SH-SY5Y (cell line): ENCODE measurements at regions not wholly inside any gene's neighbourhood (a gene's known extent, or its start where the extent isn't known, plus 50 kb on each side); places are given as distances from the start of the nearest gene placed in this dataset.

ENCODE experiments used
- GATA2 ChIP-seq: IDR thresholded peaks from 2 replicates; pipeline ENCODE4 v1.6.1; 2011; ENCODE audit warnings: mild to moderate bottlenecking, low read depth, low read length
- GATA3 ChIP-seq: IDR thresholded peaks from 2 replicates; pipeline ENCODE4 v1.6.1; 2011; ENCODE audit warnings: low read depth, mild to moderate bottlenecking, low read length, moderate library complexity

GRCh38 chr15:100786901-100787566 lies 92.6 kb upstream of the ALDH1A3 start:
- no peak for TF ChIP-seq GATA3
- no peak for TF ChIP-seq GATA2

DNA sequence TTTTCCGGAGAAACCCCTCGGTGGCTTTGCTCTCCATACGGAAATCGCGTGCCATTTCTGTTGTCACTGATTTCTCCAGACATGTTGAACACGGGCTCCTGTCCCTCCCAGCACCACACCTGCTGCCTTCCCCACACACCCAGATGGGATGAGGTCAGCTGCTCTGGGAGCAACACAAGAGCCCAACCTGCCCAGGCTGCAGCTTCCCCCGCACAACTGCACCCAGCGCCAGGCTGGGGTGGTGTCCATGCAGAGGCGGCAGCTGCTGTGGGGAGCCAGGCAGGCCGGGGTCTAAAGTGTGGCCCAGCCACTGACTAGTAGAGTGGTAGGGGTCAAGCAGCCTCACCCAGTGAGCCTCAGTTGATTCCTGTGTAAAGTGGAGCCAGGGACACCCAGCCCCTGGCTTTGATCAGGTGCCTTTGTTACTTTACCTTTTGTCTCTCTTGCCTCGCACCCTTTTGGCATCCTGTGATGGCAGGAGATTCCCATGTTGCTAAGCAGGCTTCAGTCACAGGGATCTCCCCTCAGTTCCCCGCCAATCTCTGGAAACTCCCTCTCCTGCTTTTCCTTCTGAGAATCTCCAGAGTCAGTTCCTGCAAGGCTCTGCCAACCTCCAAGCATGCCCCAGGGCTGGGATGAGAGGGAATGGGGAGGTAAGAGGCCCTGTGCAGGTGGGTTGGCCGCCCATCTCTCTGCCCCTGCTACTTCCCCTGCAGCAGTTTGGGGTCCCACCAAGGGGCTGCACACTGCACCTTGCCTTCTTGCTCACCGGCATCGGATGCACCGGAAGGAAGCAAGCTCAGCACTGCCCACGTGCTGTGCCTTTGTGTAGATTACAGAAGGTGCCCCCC lies 91.8 kb upstream of the ALDH1A3 start:
- TF ChIP-seq GATA2 (no peak), GATA3 (no peak)

GRCh38 chr15:100788418-100789105 lies 91.1 kb upstream of the ALDH1A3 start:
- TF ChIP-seq GATA3 (no peak), GATA2 (no peak)

DNA sequence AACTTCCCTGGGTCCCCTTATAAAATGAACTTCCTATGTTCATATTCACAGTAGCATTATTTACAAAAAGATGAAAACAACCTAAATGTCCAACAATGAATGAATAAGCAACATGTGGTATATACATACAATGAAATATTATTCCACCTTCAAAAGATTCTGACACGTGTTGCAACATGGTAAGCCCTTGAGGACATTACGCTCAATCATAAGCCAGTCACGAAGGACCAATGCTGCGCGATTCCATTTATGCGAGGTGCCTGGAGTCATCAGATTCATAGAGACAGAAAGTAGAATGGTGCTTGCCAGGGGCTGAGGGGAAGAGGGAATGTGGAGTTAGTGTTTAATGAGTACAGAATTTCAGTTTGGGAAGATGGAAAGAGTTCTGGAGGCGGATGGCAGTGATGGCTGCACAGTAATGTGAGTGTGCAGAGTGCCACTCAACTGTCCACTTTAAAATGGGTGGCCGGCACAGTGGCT lies 88.8 kb upstream of the ALDH1A3 start:
- TF ChIP-seq GATA2 = no peak
- no peak for TF ChIP-seq GATA3

GRCh38 chr15:100794008-100794407 lies 85.6 kb upstream of the ALDH1A3 start:
- TF ChIP-seq GATA2 (no peak), GATA3 (no peak)

GRCh38 chr15:100801256-100801900 lies 78.3 kb upstream of the ALDH1A3 start:
- TF ChIP-seq GATA3 (no peak), GATA2 (no peak)

DNA sequence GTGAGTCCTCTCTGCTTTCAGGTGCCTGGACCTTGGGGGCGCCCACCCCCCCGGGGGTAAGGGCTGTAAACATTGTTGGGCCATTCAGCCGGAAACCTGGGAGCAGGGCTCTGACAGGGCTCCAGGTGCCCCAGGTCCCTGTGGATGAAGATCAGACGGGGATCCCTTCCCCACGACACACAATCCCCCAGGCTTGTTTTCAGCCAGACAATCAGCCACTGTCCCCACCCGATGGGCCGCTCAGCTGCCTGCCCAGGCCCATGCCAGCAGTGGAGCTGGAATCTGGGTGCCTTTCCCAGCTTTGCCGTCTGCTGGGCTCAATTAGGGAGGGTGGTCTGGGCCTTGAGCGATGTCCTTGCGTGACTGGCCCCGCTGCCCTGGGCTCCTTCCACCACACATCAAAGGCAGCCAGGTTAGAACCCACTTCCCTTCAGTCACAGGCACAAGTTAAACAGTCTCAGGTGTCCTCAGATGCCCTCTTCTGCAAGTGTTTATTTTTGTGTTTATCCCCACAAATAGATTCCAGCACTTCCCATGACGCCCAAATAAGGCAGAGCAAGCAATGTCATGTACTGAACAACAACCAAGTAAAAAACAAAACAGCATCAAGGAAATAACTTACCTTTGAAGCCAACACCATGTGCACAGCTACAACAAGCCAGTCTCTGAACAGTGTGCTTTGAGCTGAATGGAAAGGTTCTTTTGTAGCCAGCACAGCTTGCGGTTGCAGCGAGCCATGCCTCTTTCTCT lies 77.0 kb upstream of the ALDH1A3 start:
- TF ChIP-seq GATA2 = no peak
- TF ChIP-seq GATA3 = no peak

DNA sequence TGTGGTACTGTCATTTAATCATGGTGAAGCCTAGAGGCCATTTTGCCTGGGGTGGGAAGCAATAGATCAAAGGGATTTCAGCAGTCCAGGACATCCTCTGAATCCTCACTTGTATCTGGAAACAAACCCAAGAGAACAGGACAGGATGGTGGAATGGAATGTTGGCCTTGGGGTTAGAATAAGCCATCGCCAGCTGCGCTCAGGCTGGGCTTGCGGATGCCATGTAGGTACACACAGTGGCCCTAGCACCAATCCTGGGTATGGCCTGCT lies 76.5 kb upstream of the ALDH1A3 start:
- TF ChIP-seq GATA3 = no peak
- TF ChIP-seq GATA2 = no peak

DNA sequence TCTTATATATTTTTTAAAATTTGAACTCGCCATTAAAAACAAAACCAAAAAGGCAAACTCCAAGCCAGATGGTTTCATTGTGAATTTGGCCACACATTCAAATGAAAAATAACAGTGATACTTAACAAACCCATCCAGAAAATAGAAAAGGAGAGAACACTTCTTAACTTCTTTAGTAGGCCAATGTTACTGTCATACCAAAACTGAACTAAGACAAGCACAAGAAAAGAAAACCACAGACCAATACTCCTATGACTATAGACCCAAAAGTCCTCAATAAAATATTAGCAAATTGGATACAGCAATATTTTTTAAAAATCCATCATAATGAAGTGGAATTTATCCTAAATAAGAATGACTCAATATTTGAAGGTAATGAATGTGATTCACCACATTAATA lies 73.5 kb upstream of the ALDH1A3 start:
- TF ChIP-seq GATA3 (no peak), GATA2 (no peak)

- TF ChIP-seq GATA2 (no peak), GATA3 (no peak)
These were observed 72.6 kb upstream of the ALDH1A3 start for GRCh38 chr15:100807028-100807427.

DNA sequence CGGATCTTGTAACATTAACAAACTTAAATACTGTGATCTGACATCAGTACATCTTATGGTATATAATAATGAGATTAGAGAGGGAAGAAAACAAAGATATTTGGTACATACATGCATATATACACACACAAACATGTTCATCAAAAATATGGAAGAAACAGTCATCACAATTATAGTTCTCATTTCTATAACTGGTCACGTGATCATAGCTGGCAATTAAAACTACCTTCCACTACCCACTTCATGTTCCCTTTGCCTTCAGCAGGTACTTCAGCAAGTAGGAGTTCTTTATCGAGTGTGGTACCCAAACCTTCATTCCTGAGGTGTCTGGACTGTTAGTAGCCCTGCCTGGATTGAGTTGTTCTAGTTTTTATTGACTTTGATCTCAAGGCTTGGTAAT lies 70.9 kb upstream of the ALDH1A3 start:
- TF ChIP-seq GATA2 (no peak), GATA3 (no peak)

- no peak for TF ChIP-seq GATA2
- TF ChIP-seq GATA3 = no peak
These were observed 70.5 kb upstream of the ALDH1A3 start for GRCh38 chr15:100809151-100809550.

GRCh38 chr15:100809587-100809986 lies 70.0 kb upstream of the ALDH1A3 start:
- no peak for TF ChIP-seq GATA3
- no peak for TF ChIP-seq GATA2
